MM.1S (cell line): ENCODE measurements at regions not wholly inside any gene's neighbourhood (a gene's known extent, or its start where the extent isn't known, plus 50 kb on each side); places are given as distances from the start of the nearest gene placed in this dataset.

Experiments
- DNase-seq: peaks from one replicate; pipeline ENCODE4 v3.0.0-alpha.2; 2015
- H2AFZ ChIP-seq: fragments of 300-600 bp; sonication (generic); 2 replicates; pipeline ENCODE4 v1.6.0; 2016; ENCODE audit warnings: antibody characterized with exemption, low read length
- H3F3A ChIP-seq: fragments of 300-600 bp; sonication (generic); 2 replicates; pipeline ENCODE4 v1.6.1; 2016; ENCODE audit warnings: mild to moderate bottlenecking, antibody characterized with exemption, low read length, moderate library complexity, mixed read lengths; ENCODE audit not compliant: insufficient read depth
- H3K27ac ChIP-seq: fragments of 300-600 bp; sonication (generic); 2 replicates; pipeline ENCODE4 v1.5.1; 2016; ENCODE audit warnings: mild to moderate bottlenecking, low read length
- H3K27me3 ChIP-seq: fragments of 300-600 bp; sonication (generic); replicated peaks from 2 replicates; pipeline ENCODE4 v1.6.0; 2016; ENCODE audit warnings: low read length; ENCODE audit not compliant: insufficient read depth
- H3K36me3 ChIP-seq: fragments of 300-600 bp; sonication (generic); replicated peaks from 2 replicates; pipeline ENCODE4 v1.6.1; 2016; ENCODE audit warnings: mild to moderate bottlenecking, low read length, mixed read lengths; ENCODE audit not compliant: insufficient read depth
- H3K4me1 ChIP-seq: fragments of 300-600 bp; sonication (generic); 2 replicates; pipeline ENCODE4 v1.6.1; 2016; ENCODE audit warnings: low read length, mixed read lengths
- H3K4me2 ChIP-seq: fragments of 300-600 bp; sonication (generic); 2 replicates; pipeline ENCODE4 v1.6.0; 2016; ENCODE audit warnings: low read depth, low read length
- H3K4me3 ChIP-seq: fragments of 300-600 bp; sonication (generic); 2 replicates; pipeline ENCODE4 v1.5.1; 2016; ENCODE audit warnings: low read length, mixed read lengths
- H3K79me2 ChIP-seq: fragments of 300-600 bp; sonication (generic); 2 replicates; pipeline ENCODE4 v1.6.1; 2016; ENCODE audit warnings: mixed run types, low read length, mixed read lengths
- H3K9ac ChIP-seq: fragments of 300-600 bp; sonication (generic); 2 replicates; pipeline ENCODE4 v1.6.1; 2016; ENCODE audit warnings: low read length, mixed read lengths
- H3K9me2 ChIP-seq: fragments of 300-600 bp; sonication (generic); replicated peaks from 2 replicates; pipeline ENCODE4 v1.6.1; 2016; ENCODE audit warnings: mild to moderate bottlenecking, low read length, mixed read lengths; ENCODE audit not compliant: insufficient read depth
- H3K9me3 ChIP-seq: fragments of 300-600 bp; sonication (generic); replicated peaks from 2 replicates; pipeline ENCODE4 v1.6.1; 2016; ENCODE audit warnings: mild to moderate bottlenecking, low read length, mixed read lengths; ENCODE audit not compliant: insufficient read depth
- H4K20me1 ChIP-seq: fragments of 300-600 bp; sonication (generic); 2 replicates; pipeline ENCODE4 v1.6.1; 2016; ENCODE audit warnings: mild to moderate bottlenecking, low read length, moderate library complexity, mixed read lengths; ENCODE audit not compliant: insufficient read depth
- EZH2 ChIP-seq: fragments of 300-600 bp; sonication (generic); optimal IDR thresholded peaks from 2 replicates; pipeline ENCODE3; 2017; ENCODE audit warnings: low read depth, mild to moderate bottlenecking, antibody characterized with exemption, low read length, mixed read lengths
- EZH2phosphoT487 ChIP-seq: fragments of 300-600 bp; sonication (generic); IDR thresholded peaks from 2 replicates; pipeline ENCODE4 v1.6.1; 2018; ENCODE audit warnings: antibody characterized with exemption, low read length
- TF ChIP-seq, protein P1 (sequence below): fragments of 300-600 bp; sonication (generic); IDR thresholded peaks from 2 replicates; pipeline ENCODE4 v1.5.1; 2016; ENCODE audit warnings: antibody characterized with exemption, low read length, mixed read lengths

DNA sequence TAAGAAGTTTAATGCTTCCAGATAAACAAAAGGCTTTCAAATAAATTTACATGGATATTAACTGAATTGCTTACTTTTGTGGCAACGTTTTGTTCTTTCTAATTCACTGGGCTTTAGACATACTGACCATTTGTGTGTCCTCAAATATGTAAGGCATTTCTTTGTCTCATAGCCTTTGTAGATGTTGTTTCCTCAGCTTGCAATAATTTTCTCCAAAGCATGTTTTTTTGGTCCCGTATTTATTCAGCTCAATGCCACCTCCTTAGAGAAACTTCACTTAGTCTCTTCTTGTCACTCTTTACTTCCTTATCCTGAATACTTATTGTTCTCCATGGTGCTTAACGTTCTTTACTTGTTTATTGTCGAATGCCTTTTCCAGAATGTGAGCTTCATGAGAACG lies 98.5 kb downstream of the NUP35 start:
- Histone ChIP-seq H3K27me3 (no peaks in the 10 kb centered on the region), H3K9ac (no peak overlapping the region), H3F3A (no peaks in the 10 kb centered on the region), H3K9me2 (no peaks in the 10 kb centered on the region), H3K4me1 (no peaks in the 10 kb centered on the region), H3K36me3 (no peaks in the 10 kb centered on the region), H3K9me3 (no peaks in the 10 kb centered on the region), H4K20me1 (no peaks in the 10 kb centered on the region), H3K27ac (no peak overlapping the region), H2AFZ (no peak overlapping the region), H3K79me2 (no peaks in the 10 kb centered on the region), H3K4me3 (no peak overlapping the region), H3K4me2 (no peak overlapping the region)
- no peak for DNase-seq
- no peak for TF ChIP-seq EZH2

DNA sequence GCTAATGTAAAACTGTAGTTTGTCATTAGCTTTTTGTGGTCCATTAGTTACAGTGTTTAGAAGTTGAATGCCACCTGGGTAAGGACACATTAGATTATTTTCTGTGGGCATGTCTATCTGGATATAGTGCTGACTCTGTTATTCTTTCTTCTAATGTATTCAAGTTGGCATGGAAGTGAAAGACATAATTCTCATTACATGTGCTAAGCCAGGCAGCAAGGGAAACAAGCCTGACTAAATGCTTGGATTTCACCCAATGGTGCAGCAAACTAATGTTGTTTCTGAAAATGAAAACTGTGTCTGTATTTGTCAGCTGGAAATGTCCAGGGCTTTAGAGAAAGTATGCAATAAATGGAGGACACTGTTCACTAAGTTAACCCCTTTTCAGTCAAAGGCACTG lies 100.7 kb downstream of the NUP35 start:
- no peaks in the 10 kb centered on the region for H3K79me2 ChIP-seq
- no peaks in the 10 kb centered on the region for H3K4me1 ChIP-seq
- no peaks in the 10 kb centered on the region for H4K20me1 ChIP-seq
- no peaks in the 10 kb centered on the region for H3K9me2 ChIP-seq
- H3K27ac ChIP-seq: no peak overlapping the region
- no peak for DNase-seq
- no peak overlapping the region for H3K9ac ChIP-seq
- H3K36me3 ChIP-seq: no peaks in the 10 kb centered on the region
- no peak for TF ChIP-seq EZH2phosphoT487
- TF ChIP-seq, protein P1, sequence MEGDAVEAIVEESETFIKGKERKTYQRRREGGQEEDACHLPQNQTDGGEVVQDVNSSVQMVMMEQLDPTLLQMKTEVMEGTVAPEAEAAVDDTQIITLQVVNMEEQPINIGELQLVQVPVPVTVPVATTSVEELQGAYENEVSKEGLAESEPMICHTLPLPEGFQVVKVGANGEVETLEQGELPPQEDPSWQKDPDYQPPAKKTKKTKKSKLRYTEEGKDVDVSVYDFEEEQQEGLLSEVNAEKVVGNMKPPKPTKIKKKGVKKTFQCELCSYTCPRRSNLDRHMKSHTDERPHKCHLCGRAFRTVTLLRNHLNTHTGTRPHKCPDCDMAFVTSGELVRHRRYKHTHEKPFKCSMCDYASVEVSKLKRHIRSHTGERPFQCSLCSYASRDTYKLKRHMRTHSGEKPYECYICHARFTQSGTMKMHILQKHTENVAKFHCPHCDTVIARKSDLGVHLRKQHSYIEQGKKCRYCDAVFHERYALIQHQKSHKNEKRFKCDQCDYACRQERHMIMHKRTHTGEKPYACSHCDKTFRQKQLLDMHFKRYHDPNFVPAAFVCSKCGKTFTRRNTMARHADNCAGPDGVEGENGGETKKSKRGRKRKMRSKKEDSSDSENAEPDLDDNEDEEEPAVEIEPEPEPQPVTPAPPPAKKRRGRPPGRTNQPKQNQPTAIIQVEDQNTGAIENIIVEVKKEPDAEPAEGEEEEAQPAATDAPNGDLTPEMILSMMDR: no peak
- no peak for TF ChIP-seq EZH2
- H3K27me3 ChIP-seq: no peaks in the 10 kb centered on the region
- H3K4me2 ChIP-seq: no peak overlapping the region
- H3K4me3 ChIP-seq: no peak overlapping the region
- H3K9me3 ChIP-seq: no peaks in the 10 kb centered on the region
- H2AFZ ChIP-seq: no peak overlapping the region
- H3F3A ChIP-seq: no peaks in the 10 kb centered on the region

DNA sequence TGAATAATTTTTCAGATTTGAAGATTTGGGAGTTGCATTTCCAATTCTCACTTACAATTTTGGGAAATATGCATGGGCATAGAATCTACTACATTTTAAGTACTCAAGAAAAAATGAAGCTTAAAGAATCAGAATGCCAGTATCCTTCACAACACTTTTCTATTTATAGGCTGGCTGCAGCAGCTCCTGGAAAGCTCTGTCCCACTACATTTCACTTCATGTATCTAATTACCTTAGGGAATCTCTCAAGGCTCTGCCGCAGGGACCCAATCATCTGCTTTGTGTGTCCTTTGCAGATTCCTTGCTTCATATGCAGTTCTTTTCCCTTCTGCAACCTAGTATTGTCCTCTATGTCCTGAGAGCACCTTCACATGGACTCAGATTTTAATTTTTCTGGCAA lies 102.9 kb downstream of the NUP35 start:
- TF ChIP-seq, protein P1: no peak
- no peak for TF ChIP-seq EZH2
- TF ChIP-seq EZH2phosphoT487: no peak
- Histone ChIP-seq H3K36me3 (no peaks in the 10 kb centered on the region), H3K9ac (no peak overlapping the region), H3K9me2 (no peaks in the 10 kb centered on the region), H3K79me2 (no peaks in the 10 kb centered on the region), H3K4me1 (no peaks in the 10 kb centered on the region), H3K27me3 (no peaks in the 10 kb centered on the region), H2AFZ (no peak overlapping the region), H3K9me3 (no peaks in the 10 kb centered on the region), H3F3A (no peaks in the 10 kb centered on the region), H4K20me1 (no peaks in the 10 kb centered on the region), H3K27ac (no peak overlapping the region), H3K4me3 (no peak overlapping the region), H3K4me2 (no peak overlapping the region)
- DNase-seq: no peak

DNA sequence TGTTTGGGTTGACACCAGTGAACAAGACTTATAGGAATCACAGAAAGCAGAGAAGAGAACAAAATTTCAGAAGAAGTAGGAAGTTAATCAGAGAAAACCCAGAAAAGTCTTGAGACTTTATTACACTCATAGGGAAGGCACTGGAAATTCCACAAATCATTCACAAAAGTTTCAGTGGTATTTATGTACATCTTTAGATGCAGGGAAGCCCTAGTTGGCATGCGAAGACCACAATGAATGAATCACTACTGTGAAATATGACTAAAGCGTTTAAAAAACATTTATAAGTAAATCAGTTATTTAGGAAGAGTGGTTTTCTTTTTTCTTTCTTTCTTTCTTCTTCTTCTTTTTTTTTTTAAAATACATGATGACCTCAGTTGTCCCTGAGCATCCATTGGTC lies 105.1 kb downstream of the NUP35 start:
- H3K4me2 ChIP-seq: no peak overlapping the region
- H3F3A ChIP-seq: no peaks in the 10 kb centered on the region
- H4K20me1 ChIP-seq: no peaks in the 10 kb centered on the region
- no peaks in the 10 kb centered on the region for H3K9me3 ChIP-seq
- no peak for DNase-seq
- no peaks in the 10 kb centered on the region for H3K4me1 ChIP-seq
- no peak for TF ChIP-seq EZH2phosphoT487
- TF ChIP-seq, protein P1: no peak
- no peak for TF ChIP-seq EZH2
- no peak overlapping the region for H3K9ac ChIP-seq
- H3K9me2 ChIP-seq: no peaks in the 10 kb centered on the region
- H2AFZ ChIP-seq: no peak overlapping the region
- H3K27me3 ChIP-seq: no peaks in the 10 kb centered on the region
- H3K36me3 ChIP-seq: no peaks in the 10 kb centered on the region
- H3K4me3 ChIP-seq: no peak overlapping the region
- no peaks in the 10 kb centered on the region for H3K79me2 ChIP-seq
- H3K27ac ChIP-seq: no peak overlapping the region
